NOMO-1 (cell line): ENCODE measurements at regions not wholly inside any gene's neighbourhood (a gene's known extent, or its start where the extent isn't known, plus 50 kb on each side); places are given as distances from the start of the nearest gene placed in this dataset.

ENCODE experiments used
- DNase-seq, 2 experiments: peaks; one replicate each; lab custom pipeline; 2025; ENCODE audit not compliant: unreplicated experiment in 2 of 2; lab: John Stamatoyannopoulos, UW

DNA sequence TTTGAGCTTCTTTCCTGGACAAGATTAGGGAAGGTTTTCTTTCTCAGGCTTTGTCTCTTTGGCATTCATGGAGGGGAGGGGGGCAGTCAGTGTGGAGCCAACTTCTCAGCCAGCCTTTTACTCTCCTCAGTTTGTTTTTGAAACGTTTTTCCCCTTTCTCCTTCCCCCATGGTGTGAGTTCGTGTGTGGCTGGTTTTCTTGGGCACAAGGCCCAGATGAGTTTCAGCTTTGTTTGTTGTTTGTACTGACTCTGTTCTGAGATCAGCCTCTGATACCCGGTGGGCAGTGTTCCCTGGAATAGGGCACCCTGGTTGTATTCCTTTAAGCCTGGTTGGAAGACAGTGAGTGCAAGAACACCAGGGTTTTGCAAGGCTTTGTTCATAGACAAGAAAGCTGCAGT is 168.2 kb upstream of the RARB start:
- no peak for DNase-seq

GRCh38 chr3:25262322-25262721 is 165.7 kb upstream of the RARB start:
- DNase-seq = no peak

DNA sequence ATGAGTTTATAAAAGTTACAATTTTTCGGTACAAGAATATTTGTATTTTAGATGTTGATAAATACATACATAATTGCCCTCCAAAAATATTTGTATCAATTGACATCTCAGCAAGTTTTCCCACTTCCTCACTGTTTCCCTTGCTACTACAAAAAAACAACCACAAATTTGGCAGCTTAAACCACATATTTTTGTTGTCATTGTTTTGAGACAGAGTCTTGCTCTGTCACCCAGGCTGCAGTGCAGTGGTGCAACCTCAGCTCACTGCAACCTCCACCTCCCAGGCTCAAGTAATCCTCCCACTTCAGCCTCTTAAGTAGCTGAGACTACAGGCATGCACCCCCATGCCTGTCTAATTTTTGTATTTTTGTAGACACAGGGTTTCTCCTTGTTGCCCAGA is 162.8 kb upstream of the RARB start:
- no peak for DNase-seq

DNA sequence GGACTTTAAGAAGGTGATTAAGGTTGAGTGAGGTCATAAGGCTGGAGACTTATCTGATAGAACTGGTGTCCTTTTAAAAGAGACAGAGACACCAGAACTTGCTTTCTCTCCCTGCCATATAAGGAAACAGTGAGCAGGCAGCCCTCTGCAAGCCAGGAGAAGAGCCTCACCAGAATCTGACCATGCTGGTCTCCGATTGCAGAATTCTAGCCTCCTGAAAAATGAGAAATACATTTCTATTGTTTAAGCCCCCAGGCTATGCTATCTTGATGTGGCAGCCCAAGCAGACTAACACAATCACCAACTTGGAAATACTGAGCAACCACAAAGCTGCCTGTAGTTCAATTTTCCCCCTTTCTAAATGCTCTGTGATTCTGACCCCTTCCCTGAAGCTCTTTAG is 161.4 kb upstream of the RARB start:
- no peak for DNase-seq

DNA sequence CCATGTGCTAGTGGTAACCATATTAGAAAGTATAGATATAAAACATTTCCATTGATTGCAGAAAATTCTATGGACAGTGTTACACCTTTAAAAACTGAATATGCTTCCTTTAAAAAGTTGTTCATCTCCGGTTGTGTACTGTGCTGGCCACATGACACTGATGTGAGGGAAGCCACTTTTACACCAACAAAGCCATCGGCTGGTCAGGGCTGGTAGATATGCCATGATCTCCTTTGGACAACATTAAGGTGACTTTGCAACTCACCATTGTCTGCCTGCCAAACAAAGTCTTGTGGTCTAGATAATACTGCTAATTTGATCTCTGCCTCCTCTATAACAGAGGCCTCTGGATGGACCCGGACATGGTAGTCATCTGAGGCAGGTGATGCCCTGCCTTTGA is 156.0 kb upstream of the RARB start:
- no peak for DNase-seq

DNA sequence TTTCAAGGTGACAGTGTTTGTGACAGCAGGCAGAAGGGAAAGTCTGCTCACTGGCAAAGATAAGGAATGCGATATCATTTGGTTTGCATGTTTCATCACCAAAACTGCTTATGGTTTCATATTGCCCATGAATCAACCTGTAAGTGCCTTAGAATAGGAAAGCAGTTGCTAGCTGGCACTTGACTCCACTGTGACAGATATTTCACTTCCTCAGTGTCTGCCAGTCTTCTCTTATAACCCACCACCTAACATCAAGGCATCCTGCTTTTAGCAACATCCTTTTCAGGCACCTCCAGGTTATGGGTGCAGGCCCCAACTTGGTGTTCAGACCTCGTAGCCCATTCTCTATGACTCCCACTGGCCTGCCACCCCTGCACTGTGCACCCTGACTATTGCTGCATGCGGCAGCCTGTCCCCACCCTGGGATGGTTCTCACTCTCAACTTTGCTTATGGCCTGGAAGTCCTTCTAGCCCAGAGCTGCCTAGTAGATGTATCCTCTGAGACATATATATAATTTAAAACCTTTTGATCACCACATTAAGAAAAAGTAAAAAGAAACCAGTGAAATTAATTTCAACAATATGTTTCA is 154.4 kb upstream of the RARB start:
- DNase-seq = no peak

DNA sequence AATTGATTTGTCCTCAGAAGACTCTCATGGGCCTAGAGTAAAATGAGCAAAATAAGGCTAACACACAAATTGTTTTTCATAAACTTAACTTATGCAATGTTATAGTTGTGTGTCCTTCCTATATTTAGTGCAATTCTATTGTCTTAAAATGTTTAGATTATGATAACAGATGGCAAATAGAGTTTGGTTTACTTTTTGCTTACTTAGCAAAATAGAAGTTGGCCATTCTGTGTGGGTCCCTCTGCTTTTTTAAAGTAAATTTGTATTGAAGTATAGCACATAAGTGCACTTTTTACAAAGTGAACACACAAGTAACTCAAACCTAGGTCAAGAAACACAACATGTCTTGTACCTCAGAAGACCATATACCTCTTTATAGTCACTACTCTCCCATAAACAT is 150.6 kb upstream of the RARB start:
- no peak for DNase-seq

DNA sequence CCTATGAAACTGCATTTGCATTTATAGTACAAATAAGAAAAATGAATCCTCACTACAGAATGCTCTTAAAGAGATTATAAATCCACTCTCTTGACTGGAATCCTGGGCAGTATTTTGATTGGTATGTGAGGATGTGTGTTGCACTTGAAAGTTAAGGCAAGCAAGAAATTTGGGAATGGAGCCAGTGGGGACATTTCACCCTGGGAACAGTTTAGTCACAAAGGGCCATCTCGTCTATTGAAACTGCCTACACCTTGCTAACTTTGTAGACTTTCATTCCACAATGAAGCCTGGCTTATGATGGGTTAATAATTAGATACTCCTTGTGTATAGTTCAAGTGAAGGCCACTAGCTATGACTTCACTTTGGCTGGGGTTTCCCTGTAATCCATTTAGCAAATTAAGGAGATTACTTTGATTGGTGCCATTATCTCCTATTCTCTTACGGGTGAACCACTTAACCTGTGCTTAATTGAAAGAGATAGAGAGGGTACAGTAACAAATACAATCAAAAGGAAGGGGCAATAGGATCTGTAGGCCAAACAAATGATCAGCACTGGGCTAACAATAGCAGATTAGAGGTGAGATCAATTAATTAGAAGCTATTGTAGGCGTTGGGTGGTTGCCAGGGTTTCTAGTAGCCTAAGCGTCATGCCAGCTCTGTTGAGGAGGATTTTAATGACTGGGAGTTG is 146.9 kb upstream of the RARB start:
- no peak for DNase-seq

- no peak for DNase-seq
These were observed 146.3 kb upstream of the RARB start for GRCh38 chr3:25281732-25282126.

GRCh38 chr3:25283613-25284012 is 144.4 kb upstream of the RARB start:
- DNase-seq = no peak

GRCh38 chr3:25284249-25284648 is 143.8 kb upstream of the RARB start:
- DNase-seq = no peak

- DNase-seq = no peak
These were observed 140.7 kb upstream of the RARB start for GRCh38 chr3:25287291-25287884.

GRCh38 chr3:25288413-25288812 is 139.7 kb upstream of the RARB start:
- DNase-seq = no peak

- DNase-seq = no peak
These were observed 138.9 kb upstream of the RARB start for GRCh38 chr3:25289156-25289555.

- no peak for DNase-seq
These were observed 138.4 kb upstream of the RARB start for GRCh38 chr3:25289663-25290062.

GRCh38 chr3:25291481-25291905 is 136.6 kb upstream of the RARB start:
- DNase-seq = no peak

DNA sequence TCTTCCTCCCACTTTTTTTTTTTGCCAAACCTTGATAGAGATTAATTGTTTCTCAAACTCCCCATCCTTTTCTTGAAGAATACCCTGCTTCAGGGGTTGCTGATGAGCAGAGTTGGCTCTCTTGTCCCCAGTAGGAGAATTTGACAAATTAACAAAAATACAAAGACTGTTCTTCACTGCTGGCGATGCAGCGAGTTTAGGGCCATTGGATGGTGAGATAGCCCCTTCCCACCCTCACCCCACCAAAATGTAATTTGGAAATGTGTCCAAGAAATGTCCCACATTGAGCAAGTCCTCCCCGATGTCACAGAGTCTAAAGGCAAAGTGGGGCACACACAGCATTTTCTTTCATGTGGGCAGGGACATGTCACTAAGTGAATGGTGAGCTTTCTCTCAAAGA is 136.0 kb upstream of the RARB start:
- DNase-seq = no peak

GRCh38 chr3:25292595-25292994 is 135.5 kb upstream of the RARB start:
- no peak for DNase-seq

GRCh38 chr3:25293736-25294135 is 134.3 kb upstream of the RARB start:
- DNase-seq = no peak

DNA sequence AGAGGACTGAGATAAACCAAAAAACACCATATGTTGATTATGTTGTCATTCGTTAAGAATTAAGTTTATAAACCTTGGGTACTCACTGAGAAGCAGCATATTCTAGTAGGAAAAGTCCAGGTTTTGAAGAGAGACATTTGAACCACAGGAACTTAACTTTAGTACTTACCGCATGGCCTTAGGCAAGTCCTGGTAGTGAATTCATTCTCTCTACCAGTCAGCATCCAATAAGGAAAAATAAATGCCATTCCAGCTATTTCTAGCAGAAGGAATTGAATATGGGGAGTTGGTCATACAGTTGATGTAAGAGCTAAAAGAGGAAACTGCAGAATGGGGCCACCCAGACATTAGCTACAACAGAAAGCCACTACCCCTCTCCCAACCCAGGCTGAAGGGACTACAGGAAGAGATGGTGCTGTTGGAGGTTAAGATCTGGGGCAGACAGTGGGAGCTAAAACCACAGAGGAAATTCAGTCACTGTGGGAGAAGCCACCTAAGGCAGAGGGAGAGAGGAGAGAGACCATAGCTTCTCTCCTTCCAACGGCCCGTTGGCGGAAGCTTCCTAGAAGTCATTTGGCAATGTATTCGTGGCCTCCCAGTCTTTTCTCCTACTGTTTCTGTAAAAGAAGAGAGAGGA is 133.8 kb upstream of the RARB start:
- no peak for DNase-seq

- no peak for DNase-seq
These were observed 130.1 kb upstream of the RARB start for GRCh38 chr3:25297667-25298585.
